GM19372 (cell line): ENCODE measurements at regions not wholly inside any gene's neighbourhood (a gene's known extent, or its start where the extent isn't known, plus 50 kb on each side); places are given as distances from the start of the nearest gene placed in this dataset.
"Not testable (repeated sequence)": the region's sequence is repeated elsewhere in the genome, so short reads cannot be mapped to it uniquely, and the experiment has no call there.

Experiments
- ATAC-seq: cut with Tn5 transposase; IDR thresholded peaks from one replicate; pipeline ENCODE4 v1.9.1; 2021; ENCODE audit warnings: mild to moderate bottlenecking, low read depth, moderate library complexity; ENCODE audit not compliant: unreplicated experiment

- no peak for ATAC-seq
Measured at GRCh38 chrX:65610481-65610880, 57.0 kb upstream of the MSN start.

GRCh38 chrX:65610040-65610439 is 57.4 kb upstream of the MSN start:
- no peak for ATAC-seq

GRCh38 chrX:65609237-65609636 is 58.2 kb upstream of the MSN start:
- ATAC-seq, result no peak

- no peak for ATAC-seq
Measured at GRCh38 chrX:65608026-65608425, 59.4 kb upstream of the MSN start.

GRCh38 chrX:65607070-65607742 is 60.2 kb upstream of the MSN start:
- ATAC-seq, result no peak

GRCh38 chrX:65602221-65602560 is 65.3 kb upstream of the MSN start:
- no peak for ATAC-seq

GRCh38 chrX:65601530-65602220 is 65.8 kb upstream of the MSN start:
- ATAC-seq, result no peak

- no peak for ATAC-seq
Measured at GRCh38 chrX:65601126-65601525, 66.3 kb upstream of the MSN start.

- ATAC-seq, result no peak
Measured at GRCh38 chrX:65600106-65600505, 65.5 kb upstream of the LAS1L start.

GRCh38 chrX:65598559-65599147 is 64.1 kb upstream of the LAS1L start:
- ATAC-seq, result no peak

GRCh38 chrX:65596270-65597034 is 61.9 kb upstream of the LAS1L start:
- no peak for ATAC-seq

- ATAC-seq, result peak; percentile 65
Measured at GRCh38 chrX:65595460-65595876, 60.9 kb upstream of the LAS1L start.

GRCh38 chrX:65591206-65591605 is 56.6 kb upstream of the LAS1L start:
- no peak for ATAC-seq

GRCh38 chrX:65589304-65589703 is 54.7 kb upstream of the LAS1L start:
- ATAC-seq, result no peak

- ATAC-seq, result no peak
Measured at GRCh38 chrX:65588795-65589194, 54.2 kb upstream of the LAS1L start.

- no peak for ATAC-seq
Measured at GRCh38 chrX:65587616-65588526, 53.3 kb upstream of the LAS1L start.

- ATAC-seq, result no peak
Measured at GRCh38 chrX:65586491-65586890, 51.9 kb upstream of the LAS1L start.

GRCh38 chrX:65585226-65585625 is 50.6 kb upstream of the LAS1L start:
- not testable (repeated sequence) for ATAC-seq
